Pons (tissue), 1 donor: ENCODE measurements at regions not wholly inside any gene's neighbourhood (a gene's known extent, or its start where the extent isn't known, plus 50 kb on each side); places are given as distances from the start of the nearest gene placed in this dataset.
A peak's percentile ranks its signal among the peaks of the same experiment; 100 is the strongest.

Source experiments
- DNase-seq: peaks from one replicate; pipeline ENCODE4 v3.0.0-alpha.2; 2016; ENCODE audit warnings: low spot score

GRCh38 chr20:57970856-57971255 lies 257.6 kb downstream of the ANKRD60 start:
- no peak for DNase-seq

DNA sequence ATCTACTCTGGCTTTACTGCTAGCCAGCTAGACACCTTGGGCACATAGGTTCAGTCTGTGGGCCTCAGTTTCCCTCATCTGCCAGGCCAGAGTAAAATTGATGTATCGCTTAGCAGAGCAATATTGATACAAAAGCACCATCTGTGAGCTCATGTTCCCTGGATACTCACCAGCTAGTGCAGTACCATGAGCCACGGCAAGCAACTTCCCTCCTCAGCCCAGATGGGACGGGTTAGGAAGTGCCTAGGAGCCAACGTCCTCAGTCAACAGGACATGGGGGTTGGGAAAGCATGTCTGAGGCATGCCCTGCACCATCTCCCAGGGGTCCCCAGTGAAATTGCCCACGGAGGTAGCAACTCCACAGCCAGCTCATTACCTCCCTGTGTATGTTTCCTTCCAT lies 258.3 kb downstream of the ANKRD60 start:
- no peak for DNase-seq

DNA sequence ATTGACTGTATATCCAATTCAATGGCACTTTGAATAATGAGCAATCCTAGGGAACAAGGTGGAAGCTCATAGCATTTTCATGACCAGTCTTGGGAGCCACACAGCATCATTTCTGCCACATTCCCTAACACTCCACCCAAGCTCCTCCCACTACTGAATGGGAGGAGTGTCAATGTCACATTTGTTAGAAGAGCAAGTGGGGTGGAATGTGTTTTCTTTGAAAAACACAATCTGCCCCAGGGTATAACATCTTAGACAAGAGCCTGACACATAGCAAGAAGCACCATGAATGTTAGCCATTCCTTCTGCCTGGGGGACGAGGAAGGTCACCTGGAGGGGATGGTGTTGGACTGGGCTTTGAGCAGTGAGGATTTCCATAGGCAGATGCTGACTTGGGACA lies 258.3 kb upstream of the PMEPA1 start:
- no peak for DNase-seq

DNA sequence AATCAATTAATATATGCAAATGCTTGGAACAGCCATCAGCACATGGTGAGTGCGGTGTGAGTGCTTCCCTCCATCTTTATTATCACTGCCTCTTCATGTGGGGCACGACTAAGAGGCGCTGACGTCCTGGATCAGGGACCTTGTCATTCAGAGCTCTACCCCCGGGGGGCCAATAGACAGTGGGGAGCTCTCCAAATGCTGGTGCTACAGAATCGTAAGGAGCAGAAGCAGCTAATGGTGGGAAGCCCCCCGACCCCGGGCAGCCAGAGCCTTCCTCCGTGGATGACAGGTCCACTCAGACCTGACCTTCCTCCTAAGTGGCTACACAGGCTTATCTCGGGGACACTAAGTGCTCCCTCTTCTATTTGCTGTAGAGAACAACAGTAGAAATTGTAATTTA lies 257.5 kb upstream of the PMEPA1 start:
- DNase-seq, result no peak

- DNase-seq, result no peak
Observed at GRCh38 chr20:57966620-57967019, 256.8 kb upstream of the PMEPA1 start.

DNA sequence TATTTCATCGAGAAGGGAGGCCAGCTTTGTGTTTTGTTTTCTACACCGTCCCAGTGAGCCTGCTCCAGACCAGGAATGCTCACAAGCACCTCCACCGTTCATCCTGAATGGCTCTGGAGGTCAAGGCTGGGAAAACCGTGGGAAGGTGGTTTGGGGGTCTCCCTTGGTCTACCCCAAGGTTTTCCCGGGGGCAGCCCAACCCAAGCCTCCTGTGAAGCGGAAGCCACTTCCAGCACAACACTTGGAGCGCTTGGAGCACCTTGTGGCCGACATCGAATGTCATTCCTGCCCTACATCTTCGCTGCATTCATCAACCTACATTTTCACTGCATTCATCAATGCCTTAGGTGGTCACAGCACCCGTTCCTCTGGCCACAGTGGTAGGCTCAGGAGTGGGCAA lies 255.6 kb upstream of the PMEPA1 start:
- no peak for DNase-seq

DNA sequence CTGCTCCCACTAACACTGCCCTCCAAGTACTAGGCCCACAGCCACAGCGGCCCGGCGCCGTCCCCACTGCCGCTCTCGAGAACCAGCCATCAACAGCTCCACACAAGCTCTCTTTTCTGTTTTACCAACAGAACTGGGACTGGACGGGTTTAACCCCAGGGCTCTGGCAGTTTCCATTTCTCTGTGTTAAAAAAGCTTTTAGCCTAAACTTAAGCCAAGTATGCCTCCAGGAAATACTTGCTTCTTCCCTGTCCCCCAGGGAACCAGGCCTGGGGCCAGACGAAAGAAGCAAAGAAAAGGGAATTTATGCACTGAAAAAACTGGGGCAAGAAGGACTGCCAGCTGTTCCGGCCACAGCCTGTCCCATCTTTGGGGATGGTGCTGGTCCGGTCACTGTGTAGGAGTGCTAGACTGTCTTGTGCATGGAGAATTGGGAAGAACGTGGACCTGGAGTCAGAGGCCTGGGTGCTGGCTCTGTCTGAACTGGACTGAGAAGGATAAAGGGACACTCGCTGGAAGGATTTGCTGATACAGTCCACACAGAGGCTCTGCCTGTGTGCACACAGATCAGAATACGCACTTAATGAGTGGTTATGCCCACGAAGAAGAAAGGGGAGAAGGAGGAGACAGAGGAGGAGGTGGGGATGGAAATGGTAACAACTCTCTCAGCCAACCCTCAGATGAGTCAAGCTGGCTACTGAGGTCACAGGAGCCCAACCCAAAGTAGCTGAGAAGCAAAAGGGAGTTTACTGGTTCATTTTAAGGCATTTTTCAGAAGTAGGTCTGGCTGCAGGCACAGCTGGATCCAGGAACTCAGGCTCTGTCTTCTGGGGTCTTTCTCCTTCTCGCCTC lies 254.4 kb upstream of the PMEPA1 start:
- DNase-seq, result peak; percentile 58

DNA sequence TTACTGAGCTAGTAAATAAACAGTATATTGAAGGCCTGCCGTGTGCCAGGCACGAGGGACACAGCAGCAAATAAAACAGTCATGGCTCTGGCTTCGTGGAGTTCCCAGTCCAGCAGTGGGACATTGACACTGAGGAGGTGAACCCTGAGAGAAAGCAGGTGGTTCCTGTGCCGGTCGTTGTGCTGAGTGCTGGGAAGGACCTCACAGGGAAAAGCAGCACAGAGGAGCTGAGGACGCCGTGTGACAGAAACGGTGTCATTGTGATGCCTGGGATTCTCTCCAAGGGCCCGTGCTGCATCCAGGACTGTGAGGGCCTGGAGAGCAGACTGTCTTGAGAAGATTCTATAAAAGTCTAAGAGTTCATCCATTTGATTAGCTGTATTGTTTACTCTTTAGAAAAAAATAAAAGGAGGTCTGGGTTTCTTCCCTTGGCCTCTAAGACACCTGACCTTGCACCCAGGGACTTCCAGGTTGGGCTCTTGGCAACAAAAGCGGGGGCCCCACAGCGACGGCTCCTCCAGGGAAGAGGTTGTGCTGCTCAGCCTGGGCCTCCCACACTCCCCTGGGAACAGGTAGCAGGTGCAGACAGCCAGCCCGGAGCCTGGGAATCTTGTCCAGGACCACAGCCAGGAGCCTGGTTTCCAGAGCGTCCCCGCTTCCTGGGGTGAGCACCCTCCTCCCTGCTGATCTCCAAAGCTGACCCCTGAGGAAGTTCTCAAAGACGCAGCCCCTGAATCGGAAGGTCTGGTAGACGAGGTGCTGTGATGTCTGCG lies 251.2 kb upstream of the PMEPA1 start:
- DNase-seq, result no peak

- DNase-seq, result no peak
Observed at GRCh38 chr20:57959589-57959988, 249.8 kb upstream of the PMEPA1 start.

GRCh38 chr20:57959018-57959417 lies 249.2 kb upstream of the PMEPA1 start:
- DNase-seq, result peak; percentile 21

GRCh38 chr20:57958050-57958420 lies 248.2 kb upstream of the PMEPA1 start:
- DNase-seq, result no peak

DNA sequence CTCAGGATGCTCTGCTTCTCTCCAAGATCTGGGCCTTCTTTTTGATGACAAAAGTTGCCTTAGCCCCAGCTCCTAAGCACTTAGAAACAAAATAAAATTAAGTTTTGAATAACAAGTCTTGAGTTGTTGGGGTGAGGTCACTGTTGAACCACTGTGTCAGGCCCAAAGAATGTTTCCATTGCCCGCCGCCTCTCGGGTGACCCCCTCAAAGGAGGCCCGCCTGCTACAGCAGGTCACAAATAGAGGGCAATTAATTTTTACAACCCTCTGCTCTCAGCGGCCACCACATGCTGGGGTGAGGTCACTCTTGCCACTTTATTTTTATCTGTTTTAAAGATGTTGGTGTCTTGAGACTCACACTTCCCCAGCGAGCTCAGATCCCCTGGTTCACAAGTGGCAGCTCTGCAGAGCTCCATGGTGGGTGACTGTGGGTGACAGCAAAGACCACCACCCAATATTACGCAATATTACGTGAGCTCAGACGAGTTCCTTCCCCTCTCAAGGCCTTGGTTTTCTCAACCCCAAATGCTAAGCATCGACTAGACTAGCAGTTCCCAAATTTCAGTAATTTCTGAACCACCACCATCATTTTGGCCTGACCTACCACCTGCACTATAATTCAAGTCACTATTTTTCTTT lies 247.7 kb upstream of the PMEPA1 start:
- no peak for DNase-seq

- no peak for DNase-seq
Observed at GRCh38 chr20:57953638-57954037, 243.8 kb upstream of the PMEPA1 start.

DNA sequence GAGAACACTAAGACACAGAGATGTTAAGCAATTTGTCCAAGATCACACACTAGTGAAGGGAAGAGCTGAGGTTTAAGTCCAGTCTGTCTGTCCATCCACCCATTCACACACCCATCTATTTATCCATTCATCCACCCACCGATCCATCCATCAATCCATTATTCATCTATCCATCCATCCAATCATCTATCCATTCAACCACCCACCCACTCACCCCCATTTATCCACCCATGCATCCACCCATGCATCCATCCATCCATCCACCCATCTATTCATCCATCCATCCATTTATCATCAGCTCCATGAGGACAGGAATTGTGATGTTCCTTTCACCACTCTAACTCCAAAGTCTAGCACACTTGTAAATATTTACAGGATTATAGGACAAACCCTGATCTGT lies 242.3 kb upstream of the PMEPA1 start:
- DNase-seq, result no peak

DNA sequence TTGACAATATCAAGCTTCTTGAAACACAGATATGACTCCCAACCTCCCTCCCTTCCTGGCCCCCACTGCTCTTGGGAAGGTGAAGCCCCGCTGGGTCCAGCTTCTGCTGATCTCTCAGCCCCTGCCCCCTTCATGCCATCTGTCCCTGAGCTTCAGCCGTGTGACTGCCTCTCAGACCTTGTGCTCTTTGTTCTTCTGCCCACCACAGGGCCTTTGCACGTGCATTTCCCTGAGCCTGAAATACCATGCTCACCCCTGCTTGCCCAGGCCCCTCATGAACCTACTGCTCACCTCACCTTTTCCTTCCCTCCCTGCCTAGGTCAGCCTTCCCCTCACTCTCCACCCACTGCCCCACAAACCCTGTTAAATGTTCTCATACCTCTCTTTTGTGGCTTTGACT lies 241.7 kb upstream of the PMEPA1 start:
- DNase-seq, result no peak

DNA sequence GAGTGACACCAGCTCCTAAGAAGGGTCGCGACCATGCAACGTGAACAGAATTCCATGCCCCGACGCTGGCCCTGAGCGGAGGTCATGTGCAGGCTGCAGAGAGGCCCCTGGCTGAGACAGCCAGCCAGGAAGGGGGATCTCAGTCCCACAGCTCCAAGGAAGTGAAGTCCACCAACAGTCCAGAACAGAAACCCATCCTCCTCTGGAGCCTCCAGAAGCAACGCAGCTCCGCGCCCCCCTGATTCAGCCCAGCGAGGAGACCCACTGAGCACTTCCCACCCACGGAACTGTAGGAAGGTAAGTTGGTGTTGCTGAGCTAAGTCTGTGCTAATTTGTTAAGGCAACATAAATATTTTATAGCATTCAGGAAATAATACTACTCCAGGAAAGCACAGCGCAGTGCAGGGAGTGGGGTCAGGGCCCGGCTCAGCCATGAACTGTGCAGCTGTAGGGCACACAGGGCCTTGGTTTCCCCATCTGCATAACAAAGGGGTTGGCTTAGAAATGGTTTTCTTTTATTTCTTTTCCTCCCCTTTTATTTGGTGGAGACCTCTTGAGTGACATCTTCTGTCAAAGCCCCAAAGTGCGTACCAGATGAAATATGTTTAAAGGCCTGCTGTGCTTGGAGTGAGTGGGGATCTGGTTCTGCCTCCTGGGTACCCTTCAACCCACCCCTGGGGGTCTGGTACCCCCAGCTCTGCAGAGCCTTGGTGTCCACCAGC lies 241.1 kb upstream of the PMEPA1 start:
- DNase-seq, result no peak

GRCh38 chr20:57948180-57948955 lies 238.6 kb upstream of the PMEPA1 start:
- DNase-seq, result no peak

DNA sequence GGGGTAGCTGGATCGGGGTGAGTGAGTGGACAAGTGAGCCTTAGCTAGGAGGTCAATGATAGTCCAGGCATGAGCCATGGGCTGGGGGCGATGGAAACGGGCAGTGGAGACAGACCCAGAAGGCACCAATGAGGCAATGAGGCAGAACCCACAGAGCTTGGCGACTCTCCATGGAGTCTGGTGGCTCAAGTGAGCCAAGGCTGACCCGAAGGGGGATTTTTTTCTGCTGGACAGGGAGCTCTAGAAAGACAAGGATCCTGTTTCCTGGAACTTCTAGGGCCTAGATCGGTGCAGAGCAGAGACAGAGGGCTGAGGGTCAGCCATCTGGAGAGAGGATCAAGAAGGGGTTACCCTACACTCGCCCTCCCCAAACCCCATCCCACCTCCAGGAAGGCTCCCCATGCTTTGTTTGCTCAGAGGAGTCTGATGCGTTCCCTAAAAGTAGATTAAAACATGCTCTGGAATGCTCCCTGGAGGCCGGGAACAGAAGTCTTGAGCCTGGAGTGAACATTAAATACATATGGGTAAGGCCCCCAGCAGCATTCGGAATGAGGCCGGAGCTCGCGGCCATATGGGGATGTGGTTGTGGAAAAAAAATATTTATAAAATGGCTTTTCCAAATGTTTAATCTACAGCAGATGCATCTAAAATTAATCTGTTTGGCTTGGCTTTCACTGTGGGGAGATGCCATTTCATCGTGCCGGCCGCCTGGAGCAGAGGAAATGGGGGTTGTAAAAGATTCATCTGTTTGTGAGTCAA lies 237.8 kb upstream of the PMEPA1 start:
- no peak for DNase-seq

DNA sequence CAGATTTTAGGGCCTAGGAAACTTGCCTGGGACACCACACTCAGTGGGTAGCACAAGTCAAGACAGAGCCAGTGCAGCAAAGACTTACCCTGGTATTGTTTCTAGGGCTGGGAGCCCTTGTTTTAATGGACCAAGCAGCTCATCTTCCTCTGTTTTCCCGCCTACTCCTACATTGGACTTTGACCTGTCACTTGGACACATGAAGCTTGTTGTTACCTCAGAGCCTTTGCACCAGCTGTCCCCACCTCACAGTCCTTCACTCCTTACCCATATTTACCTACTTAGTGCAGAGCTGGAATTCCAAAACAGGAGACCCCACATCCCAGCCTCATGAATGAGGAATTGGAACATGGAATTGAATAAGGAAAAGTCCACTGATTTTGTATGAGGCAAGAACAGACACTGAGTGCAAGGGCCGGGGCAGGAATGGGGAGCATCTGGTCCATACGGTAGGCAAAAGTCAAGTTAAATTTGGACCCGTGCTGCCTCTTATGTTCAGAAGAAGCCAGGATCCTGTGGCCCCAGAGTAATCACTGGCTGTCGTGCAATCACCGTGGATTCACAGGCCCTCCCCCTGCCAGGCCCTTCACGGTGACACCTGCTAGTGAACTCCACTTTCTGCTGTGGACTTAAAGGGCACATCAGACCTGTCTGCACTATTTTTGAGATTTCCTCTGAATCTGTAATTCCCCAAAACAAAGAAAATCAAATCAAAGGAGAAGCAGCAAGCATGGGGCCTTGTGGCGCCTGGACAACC lies 236.9 kb upstream of the PMEPA1 start:
- no peak for DNase-seq

DNA sequence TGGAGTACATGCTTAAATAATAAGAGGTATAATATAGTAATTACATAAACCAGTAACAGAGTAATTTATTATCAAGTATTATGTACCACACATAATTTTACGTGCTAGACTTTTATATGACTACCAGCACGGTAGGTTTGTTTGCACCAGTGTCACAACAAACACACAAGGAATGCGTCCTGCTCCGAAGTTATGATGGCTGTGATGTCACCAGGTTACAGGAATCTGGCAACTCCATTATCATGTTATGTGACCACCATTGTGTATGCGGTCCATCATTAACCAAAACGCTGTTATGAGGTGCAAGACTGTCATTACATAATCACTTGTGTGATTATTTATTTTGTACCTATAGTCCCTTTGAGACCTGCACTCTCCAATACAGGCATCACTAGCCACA lies 235.2 kb upstream of the PMEPA1 start:
- no peak for DNase-seq
